Gastroesophageal sphincter (tissue), 3 donors: ENCODE measurements at regions not wholly inside any gene's neighbourhood (a gene's known extent, or its start where the extent isn't known, plus 50 kb on each side); places are given as distances from the start of the nearest gene placed in this dataset.

Experiments
- CTCF ChIP-seq, 4 experiments: fragments of 200-600 bp in 2 of 4; fragments of 450-650 bp in 2 of 4; sonication (generic) in 1 of 4; IDR thresholded peaks; one replicate each; pipeline ENCODE4 v1.5.1; 2017 to 2019; ENCODE audit warnings: antibody characterized with exemption in 4 of 4, mild to moderate bottlenecking in 2 of 4, moderate library complexity in 2 of 4
- POLR2AphosphoS5 ChIP-seq: sonication (generic); formaldehyde crosslinking; IDR thresholded peaks from one replicate; pipeline ENCODE4 v1.6.1; 2017; ENCODE audit warnings: antibody characterized with exemption

- TF ChIP-seq CTCF (IDR thresholded peaks at IDR 0.05) (no peak), POLR2AphosphoS5 (no peak)
Measured at GRCh38 chr20:60500038-60500701, 541.9 kb downstream of the CDH26 start.
